T47D (cell line): ENCODE measurements at regions not wholly inside any gene's neighbourhood (a gene's known extent, or its start where the extent isn't known, plus 50 kb on each side); places are given as distances from the start of the nearest gene placed in this dataset.
"Not testable (repeated sequence)": the region's sequence is repeated elsewhere in the genome, so short reads cannot be mapped to it uniquely, and the experiment has no call there.

Experiments
- DNase-seq, 2 experiments: peaks; one replicate each; pipeline versions ENCODE4 v3.0.0 to v3.0.0-alpha.2; 2011 to 2012; ENCODE audit warnings: low read depth in 1 of 2, low spot score in 1 of 2
- JUND ChIP-seq: IDR thresholded peaks from 2 replicates; pipeline ENCODE4 v1.6.1; 2012; ENCODE audit warnings: low read depth
- in situ Hi-C: cut with HindIII; loops from 2 replicates; pipeline ENCODE4 v1.10.0; 2016; ENCODE audit warnings: low sequenced_read_pairs, low pct_unique_long_range_greater_than_20kb

DNA sequence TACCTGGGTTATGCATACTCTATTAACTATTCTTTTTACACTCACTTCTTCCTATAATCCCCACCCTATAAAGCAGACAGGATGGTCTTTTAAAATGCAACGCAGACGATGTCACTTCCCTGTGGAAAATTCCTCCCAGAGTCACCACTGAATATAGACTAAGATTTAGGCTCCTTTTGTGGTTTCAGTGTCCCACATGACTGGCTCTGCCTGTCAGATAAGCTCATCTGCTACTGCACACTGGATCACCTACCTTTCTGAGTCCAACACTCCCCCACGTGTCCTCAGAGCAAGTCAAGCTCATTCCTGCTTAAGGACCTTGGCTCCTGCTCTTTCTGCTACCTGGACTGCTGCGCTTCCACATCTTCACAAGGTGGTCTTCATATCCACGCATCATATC lies 73.0 kb upstream of the SIPA1L2 start:
- in situ Hi-C loops, result no loop called here
- TF ChIP-seq JUND, result no peak
- no peak for DNase-seq

DNA sequence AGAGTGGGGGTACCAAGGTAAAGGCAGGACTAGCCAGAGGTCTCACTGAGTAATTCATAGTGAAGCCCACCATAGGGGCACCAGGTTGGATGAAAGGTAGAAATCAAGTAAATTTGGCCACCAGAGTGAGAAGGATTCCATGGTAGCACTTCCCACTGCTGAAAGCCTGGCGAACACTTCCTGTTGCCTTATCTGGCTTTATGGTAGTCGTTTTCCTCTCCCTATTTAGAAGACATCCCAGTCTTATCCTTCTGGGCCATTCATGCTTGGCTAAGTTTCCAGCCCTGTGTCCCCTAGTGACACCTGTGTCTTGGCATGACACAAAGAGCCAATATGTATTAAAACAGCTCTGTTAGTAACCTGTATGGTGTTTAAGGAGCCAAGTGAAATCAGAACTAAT lies 74.3 kb upstream of the SIPA1L2 start:
- in situ Hi-C loops, result no loop called here
- DNase-seq, result no peak
- no peak for TF ChIP-seq JUND

DNA sequence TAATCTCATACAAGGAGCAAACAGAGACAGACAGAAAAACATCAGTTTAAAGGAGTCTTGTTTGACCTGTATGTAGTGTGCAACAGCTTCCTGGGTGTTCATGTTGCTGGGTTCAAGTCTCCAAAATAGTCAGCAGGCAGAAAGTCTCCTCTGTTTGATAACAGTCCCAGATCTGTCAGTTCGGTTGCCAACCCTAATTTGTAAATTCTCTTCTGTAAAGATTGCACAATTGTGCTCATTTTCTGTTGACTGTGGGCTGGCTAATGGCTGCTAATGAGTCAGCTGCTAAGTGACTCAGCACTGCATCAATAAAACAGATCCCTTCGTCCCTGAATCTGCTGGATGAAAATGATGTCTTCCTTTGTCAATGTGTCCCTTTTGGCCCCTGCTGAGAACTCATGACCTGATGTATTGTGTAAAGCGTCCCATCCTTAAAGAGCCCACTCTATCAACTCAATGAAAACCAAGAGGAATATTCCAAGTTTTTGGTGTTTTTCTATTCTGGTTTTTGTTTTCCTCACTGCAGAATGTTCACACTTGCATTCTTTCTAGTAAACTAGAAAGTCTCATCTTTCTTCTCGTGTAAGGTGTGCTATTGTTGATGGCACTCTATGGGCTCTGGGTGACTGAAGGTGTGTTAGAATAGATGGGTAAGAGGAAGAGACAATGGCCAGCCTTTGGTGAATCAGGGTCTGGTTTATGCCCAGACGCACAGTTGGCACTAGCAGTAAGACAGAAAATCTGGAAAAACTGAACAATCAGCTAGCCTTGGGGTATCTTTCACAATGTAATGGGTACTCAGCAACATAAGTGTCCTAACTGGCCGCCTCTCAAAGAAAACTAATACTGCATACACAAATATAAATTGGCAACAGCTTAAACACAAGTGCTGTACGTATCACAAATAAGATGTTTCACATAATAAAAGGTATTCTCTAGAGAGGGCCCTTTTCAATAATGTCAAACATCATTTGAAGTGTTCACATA lies 75.1 kb upstream of the SIPA1L2 start:
- no peak for TF ChIP-seq JUND
- DNase-seq, result no peak
- in situ Hi-C loops, result no loop called here

DNA sequence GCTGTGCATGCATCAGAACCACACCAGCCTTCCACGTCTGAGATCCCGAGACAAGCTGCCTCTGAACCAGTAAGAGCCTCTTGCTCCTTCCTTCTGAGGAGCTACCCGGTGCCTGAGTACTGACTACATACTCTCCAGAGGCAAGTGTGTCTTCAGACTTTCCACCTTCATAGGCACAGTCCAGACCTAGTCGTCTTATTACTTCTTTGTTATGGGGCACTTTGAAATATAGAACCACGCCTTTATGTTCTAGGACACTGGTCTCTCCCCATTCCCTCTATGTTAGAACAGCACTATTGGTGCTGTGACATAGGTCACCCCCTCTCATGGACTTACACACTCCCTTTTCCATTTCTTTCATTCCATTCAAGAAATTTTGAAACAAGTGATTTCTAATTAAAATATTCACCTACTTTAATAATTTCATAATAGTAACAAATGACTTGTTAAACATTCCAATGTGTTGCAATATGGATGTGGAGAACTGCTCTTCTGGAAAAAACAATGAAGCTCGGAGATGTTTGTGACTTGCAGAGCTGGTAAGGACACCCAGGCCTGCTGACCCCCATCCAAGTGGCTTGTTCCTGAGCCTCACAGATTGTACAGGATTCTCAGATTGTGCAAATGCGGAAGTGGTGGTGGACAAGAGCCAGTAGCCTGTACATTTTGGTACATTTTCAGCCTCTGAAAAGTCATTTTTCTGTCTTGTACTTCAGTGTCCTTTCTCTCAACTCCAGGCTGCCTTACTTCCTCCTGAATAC lies 76.1 kb upstream of the SIPA1L2 start:
- no peak for DNase-seq
- TF ChIP-seq JUND, result no peak
- in situ Hi-C loops, result no loop called here

DNA sequence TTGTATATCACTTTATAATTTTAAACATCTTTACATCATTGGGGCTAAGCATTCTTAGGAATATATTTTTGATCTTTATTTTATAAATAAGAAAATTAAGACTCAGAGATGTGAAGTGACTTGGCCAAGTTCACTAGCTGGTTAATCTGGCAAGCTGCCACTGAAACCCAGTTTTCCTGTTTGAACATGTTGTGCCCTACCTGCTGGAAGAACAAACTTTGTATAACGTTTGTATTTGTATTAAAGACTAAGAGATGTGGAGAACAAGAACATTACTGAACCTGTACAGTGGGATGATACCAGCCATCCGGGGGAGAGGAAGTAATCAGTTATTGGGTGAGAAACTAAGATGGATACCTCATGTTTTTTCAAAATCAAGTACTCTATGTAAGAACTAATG lies 77.2 kb upstream of the SIPA1L2 start:
- in situ Hi-C loops, result no loop called here
- peak in 1 of 2 experiments; percentile 64 for DNase-seq
- no peak for TF ChIP-seq JUND

DNA sequence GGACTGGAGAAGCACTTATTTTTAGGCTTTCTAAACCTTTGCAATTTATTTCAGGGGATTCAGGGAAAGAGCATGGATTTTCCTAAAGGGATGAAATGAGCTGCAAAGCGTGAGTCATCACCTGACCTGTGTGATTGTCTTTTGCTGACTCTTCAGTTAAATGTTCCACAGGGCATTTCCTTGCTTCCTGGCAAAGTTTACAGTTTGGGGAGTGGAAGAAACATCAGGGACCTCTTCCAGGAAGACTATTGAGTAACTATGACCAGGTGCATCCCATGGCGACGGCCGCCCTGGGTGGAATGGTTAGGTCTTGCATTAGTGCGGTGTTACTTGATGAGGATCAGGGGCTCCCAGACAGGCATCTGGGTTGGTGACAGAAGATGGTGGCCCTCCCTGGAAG lies 79.5 kb upstream of the SIPA1L2 start:
- in situ Hi-C loops, result no loop called here

DNA sequence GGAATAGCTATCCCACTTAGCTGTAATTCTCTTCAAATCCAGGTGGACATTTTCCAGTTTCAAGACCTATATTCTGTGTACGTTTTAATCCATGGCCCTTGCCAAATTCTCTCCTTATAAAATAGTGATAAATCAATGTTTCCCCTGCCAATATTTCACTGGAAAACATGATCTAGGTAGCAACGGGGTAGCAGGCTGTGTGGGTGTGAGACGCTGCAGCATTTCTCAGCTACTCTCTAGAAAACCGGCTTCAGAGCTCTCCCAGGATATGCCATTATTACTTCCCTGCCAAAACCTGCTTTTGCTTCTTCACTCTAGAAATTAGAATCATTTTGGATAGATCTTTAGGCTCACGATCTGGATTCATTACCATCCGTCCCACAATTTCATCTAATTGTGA lies 82.1 kb upstream of the SIPA1L2 start:
- DNase-seq, result no peak
- in situ Hi-C loops, result no loop called here
- no peak for TF ChIP-seq JUND

More for the DNA sequence above, 79.5 kb upstream of the SIPA1L2 start:
- DNase-seq, result no peak
- TF ChIP-seq JUND, result no peak

DNA sequence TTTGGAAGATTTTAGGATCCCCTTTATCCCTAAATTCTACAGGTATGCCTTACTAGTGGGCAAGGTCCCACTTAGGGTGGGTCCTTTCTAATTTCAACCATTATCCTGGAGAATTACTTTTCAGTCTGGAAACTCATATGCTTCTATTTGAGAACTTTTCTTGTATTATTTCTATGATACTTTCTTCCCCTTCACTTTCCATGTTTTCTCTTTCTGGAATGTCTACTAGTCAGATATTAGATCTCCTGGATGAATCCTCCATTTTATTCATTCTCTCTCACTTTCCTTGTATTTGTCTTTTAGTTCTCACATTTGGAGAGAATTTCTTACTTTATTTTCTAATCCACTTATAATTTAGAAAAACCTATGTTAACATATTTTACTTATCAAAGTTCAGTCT lies 83.9 kb upstream of the SIPA1L2 start:
- in situ Hi-C loops, result no loop called here
- no peak for DNase-seq
- TF ChIP-seq JUND, result no peak

DNA sequence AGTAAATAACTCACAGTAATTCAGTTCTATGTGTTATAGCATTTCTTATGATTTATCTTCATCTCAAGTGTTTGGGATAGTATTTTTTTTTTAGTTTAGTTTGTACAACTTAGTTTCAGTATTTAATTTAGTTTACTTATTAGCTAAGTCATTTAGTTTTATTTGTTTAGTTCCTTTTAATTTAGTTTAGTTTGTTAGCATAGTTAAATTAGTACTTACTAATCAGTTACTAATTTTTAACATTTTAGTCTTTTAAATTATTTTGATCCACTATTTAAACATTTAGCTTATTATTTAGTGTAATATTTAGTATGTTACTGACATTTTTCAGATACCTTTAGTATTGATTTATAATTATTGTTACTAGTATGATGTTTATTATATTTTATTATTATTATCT lies 85.2 kb upstream of the SIPA1L2 start:
- no peak for TF ChIP-seq JUND
- no peak for DNase-seq
- in situ Hi-C loops, result no loop called here

DNA sequence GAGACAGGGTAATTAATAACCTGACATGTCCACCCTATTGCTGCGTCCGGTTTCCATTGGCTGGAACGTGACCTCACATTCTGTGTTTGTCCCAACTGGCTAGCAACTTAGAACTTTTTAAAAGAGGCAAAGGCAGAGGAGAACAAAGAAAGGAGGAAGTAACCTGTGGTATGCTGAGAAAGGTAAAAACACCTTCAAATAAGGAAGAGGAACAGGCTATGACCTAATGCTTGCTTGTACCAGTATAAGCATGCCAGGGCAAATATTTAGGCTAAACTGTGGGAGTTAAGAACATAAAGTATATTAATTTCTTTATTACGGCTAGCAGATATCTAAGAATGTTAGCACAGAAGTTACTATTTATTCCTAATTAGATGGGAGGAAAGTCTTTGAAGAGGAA lies 87.3 kb upstream of the MAP10 start:
- in situ Hi-C loops, result not testable (repeated sequence)

DNA sequence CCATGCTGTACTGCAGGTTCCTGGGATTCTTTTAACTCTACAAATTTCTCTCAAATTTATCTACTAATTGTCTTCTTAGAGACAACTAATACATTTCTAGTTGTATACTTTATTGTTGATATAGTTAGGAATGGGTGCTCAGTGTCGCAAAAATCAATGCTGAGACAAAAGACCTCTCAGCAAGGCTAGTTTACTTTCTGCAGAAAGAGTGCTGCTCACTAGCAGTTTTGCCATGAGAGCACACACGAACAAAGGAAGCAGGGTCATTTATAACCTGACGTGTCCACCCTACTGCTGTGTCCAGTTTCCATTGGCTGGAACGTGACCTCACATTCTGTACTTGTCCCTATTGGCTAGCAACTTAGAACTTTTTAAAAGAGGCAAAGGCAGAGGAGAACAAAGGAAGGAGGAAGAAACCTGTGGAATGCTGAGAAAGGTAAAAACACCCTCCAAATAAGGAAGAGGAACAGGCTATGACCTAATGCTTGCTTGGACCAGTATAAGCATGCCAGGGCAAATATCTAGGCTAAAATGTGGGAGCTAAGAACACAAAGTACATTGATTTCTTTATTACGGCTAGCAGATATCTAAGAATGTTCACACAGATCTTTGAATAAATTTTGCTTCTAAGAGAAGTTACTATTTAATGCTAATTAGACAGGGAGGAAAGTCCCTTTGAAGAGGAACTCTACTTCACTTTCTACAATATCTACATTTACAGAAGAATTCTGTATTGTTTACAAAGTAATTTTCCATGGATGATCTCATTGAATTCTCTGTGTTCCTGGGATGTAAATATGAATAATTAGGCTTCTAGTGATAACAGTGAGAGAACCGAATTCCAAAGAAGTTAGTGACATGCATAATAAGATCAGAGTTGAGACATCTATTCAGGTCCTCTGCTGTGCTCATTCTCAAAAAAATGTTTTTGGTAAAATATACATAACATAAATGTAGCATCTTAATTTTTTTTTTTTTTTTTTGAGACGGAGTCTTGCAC lies 86.0 kb upstream of the MAP10 start:
- in situ Hi-C loops, result no loop called here
- TF ChIP-seq JUND, result no peak
- DNase-seq, result no peak

More for the DNA sequence above, 87.3 kb upstream of the MAP10 start:
- peak in 1 of 2 experiments; percentile 33 for DNase-seq

DNA sequence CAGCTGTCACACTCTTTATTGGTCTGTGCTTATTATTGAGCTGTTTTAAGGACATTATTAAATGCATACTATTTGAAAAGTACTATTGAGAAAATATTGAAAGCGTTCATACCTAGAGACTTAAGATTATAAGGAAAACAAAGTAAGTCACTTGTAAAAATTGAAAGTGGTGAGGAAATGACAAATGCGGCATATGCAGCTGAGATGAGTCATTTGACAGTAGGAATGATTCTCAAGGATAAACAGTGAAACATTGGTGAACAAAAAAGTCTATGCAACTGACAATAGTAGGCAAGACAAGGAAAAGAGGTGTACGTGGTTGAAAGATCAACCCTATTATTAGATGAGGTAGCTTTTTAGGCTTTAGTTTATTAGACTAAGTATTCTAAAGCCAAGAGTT lies 82.6 kb upstream of the MAP10 start:
- DNase-seq, result no peak
- TF ChIP-seq JUND, result no peak
- in situ Hi-C loops, result no loop called here
